Natural killer cell treated with Interleukin-12 subunit alpha and Interleukin-12 subunit beta and Interleukin-15 and Interleukin-18, amount 100 ng/mL, for 72 hours (primary cell): ENCODE measurements at regions not wholly inside any gene's neighbourhood (a gene's known extent, or its start where the extent isn't known, plus 50 kb on each side); places are given as distances from the start of the nearest gene placed in this dataset.

Experiments
- ATAC-seq, 2 donors: fragments of 150-1000 bp; cut with Tn5 transposase in 1 of 2; sonication (Bioruptor Pico), chemical (Tn5 transposase) in 1 of 2; 2 replicates each; pipeline ENCODE4 v1.10.0; 2021
- DNase-seq: peaks from one replicate; pipeline ENCODE4 v3.0.0; 2022; ENCODE audit warnings: low spot score
- H3K27ac Mint-ChIP-seq, 2 donors: 1 replicate in 1 of 2; 2 replicates in 1 of 2; pipeline ENCODE4 v1.8.0; 2022; ENCODE audit warnings: mixed read lengths in 2 of 2, mild to moderate bottlenecking in 1 of 2, moderate library complexity in 1 of 2
- H3K27me3 Mint-ChIP-seq, 2 donors: 1 replicate in 1 of 2; 2 replicates in 1 of 2; pipeline ENCODE4 v1.8.0; 2022; ENCODE audit warnings: mixed read lengths in 2 of 2
- H3K36me3 Mint-ChIP-seq: one replicate; pipeline ENCODE4 v1.8.0; 2022; ENCODE audit warnings: mixed read lengths
- H3K4me1 Mint-ChIP-seq, 2 donors: 1 replicate in 1 of 2; 2 replicates in 1 of 2; pipeline ENCODE4 v1.8.0; 2022; ENCODE audit warnings: low read depth in 2 of 2, mixed read lengths in 2 of 2, mild to moderate bottlenecking in 1 of 2
- H3K4me3 Mint-ChIP-seq: one replicate; pipeline ENCODE4 v1.8.0; 2022; ENCODE audit warnings: mixed read lengths
- H3K9me3 Mint-ChIP-seq: 2 replicates; pipeline ENCODE4 v1.8.0; 2022; ENCODE audit warnings: mixed read lengths

DNA sequence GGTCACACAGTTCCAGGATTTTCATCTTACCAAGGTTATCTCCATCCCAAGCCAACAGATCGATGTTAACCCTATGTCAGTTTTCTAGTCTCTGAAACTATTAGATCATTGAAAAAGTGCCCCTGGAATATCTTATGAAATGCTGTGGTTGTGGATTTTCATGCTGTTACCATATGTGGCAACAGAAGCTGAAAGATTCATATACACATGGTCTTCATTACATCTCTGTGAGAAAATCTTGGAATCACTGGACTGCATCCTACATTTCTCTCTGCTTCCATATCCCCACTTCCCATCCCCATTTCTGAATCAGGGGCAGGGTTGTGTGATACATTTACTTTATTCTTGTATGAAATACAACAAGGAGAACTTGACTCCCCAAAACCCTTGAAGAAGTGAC, 146.1 kb downstream of the SLC16A9 start:
- Mint-ChIP-seq H3K4me1 (no peaks in the 10 kb centered on the region), H3K9me3 (peaks cover 3% of the 10 kb centered on the region), H3K27ac (no peak overlapping the region), H3K36me3 (no peaks in the 10 kb centered on the region), H3K27me3 (no peaks in the 10 kb centered on the region), H3K4me3 (no peak overlapping the region)
- ATAC-seq (no peak), DNase-seq (no peak)

GRCh38 chr10:59562126-59562525, 147.5 kb downstream of the SLC16A9 start:
- ATAC-seq = no peak
- no peaks in the 10 kb centered on the region for H3K27me3 Mint-ChIP-seq
- no peaks in the 10 kb centered on the region for H3K36me3 Mint-ChIP-seq
- H3K4me1 Mint-ChIP-seq = no peaks in the 10 kb centered on the region
- no peak overlapping the region for H3K27ac Mint-ChIP-seq
- no peak for DNase-seq
- H3K4me3 Mint-ChIP-seq = no peak overlapping the region
- peaks cover 3% of the 10 kb centered on the region for H3K9me3 Mint-ChIP-seq

GRCh38 chr10:59561477-59562121, 148.1 kb downstream of the SLC16A9 start:
- H3K36me3 Mint-ChIP-seq = no peaks in the 10 kb centered on the region
- ATAC-seq (no peak), DNase-seq (no peak)
- no peaks in the 10 kb centered on the region for H3K27me3 Mint-ChIP-seq
- H3K4me3 Mint-ChIP-seq = no peak overlapping the region
- no peak overlapping the region for H3K27ac Mint-ChIP-seq
- H3K4me1 Mint-ChIP-seq = no peaks in the 10 kb centered on the region
- H3K9me3 Mint-ChIP-seq = peaks cover 3% of the 10 kb centered on the region

GRCh38 chr10:59560990-59561389, 148.7 kb downstream of the SLC16A9 start:
- ATAC-seq (no peak), DNase-seq (no peak)
- no peaks in the 10 kb centered on the region for H3K4me1 Mint-ChIP-seq
- H3K9me3 Mint-ChIP-seq = peaks cover 3% of the 10 kb centered on the region
- H3K27ac Mint-ChIP-seq = no peak overlapping the region
- H3K36me3 Mint-ChIP-seq = no peaks in the 10 kb centered on the region
- no peaks in the 10 kb centered on the region for H3K27me3 Mint-ChIP-seq
- no peak overlapping the region for H3K4me3 Mint-ChIP-seq

GRCh38 chr10:59560161-59560560, 149.5 kb downstream of the SLC16A9 start:
- H3K4me1 Mint-ChIP-seq = no peaks in the 10 kb centered on the region
- DNase-seq = no peak
- no peaks in the 10 kb centered on the region for H3K36me3 Mint-ChIP-seq
- H3K9me3 Mint-ChIP-seq = peaks cover 3% of the 10 kb centered on the region
- H3K27ac Mint-ChIP-seq = no peak overlapping the region
- H3K4me3 Mint-ChIP-seq = no peak overlapping the region
- H3K27me3 Mint-ChIP-seq = no peaks in the 10 kb centered on the region
- no peak for ATAC-seq

GRCh38 chr10:59558066-59558465, 151.6 kb downstream of the SLC16A9 start:
- peaks cover 6% of the 10 kb centered on the region for H3K9me3 Mint-ChIP-seq
- no peak for ATAC-seq

DNA sequence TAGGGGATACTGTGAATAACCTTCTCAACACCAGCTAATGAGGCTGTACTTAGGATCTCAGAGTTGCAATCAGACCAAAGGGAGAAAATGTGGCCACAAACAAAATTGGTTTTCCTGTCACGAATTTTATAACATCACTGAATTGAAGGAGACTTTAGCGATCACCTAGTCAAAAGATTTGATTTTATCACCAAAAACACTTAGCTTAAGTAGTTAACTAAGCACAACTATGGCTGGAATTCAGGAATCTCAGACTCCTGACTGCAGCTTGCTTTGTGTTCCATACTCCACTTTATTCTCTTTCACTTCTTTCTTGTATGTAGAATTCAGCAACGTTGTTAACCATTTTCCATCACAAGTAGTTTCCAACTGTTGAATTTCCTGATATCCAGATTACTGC, 152.0 kb downstream of the SLC16A9 start:
- H3K27me3 Mint-ChIP-seq = no peaks in the 10 kb centered on the region
- no peak overlapping the region for H3K4me3 Mint-ChIP-seq
- H3K27ac Mint-ChIP-seq = no peak overlapping the region
- DNase-seq = no peak
- no peak for ATAC-seq
- H3K36me3 Mint-ChIP-seq = no peaks in the 10 kb centered on the region
- H3K4me1 Mint-ChIP-seq = no peaks in the 10 kb centered on the region
- H3K9me3 Mint-ChIP-seq = peaks cover 6% of the 10 kb centered on the region

More at GRCh38 chr10:59558066-59558465, 151.6 kb downstream of the SLC16A9 start:
- Mint-ChIP-seq H3K4me3 (no peak overlapping the region), H3K27me3 (no peaks in the 10 kb centered on the region), H3K27ac (no peak overlapping the region), H3K4me1 (no peaks in the 10 kb centered on the region), H3K36me3 (no peaks in the 10 kb centered on the region)
- no peak for DNase-seq

- no peak overlapping the region for H3K27ac Mint-ChIP-seq
- no peaks in the 10 kb centered on the region for H3K4me1 Mint-ChIP-seq
- no peak overlapping the region for H3K4me3 Mint-ChIP-seq
- DNase-seq = no peak
- no peaks in the 10 kb centered on the region for H3K27me3 Mint-ChIP-seq
- H3K9me3 Mint-ChIP-seq = peaks cover 6% of the 10 kb centered on the region
- ATAC-seq = no peak
- H3K36me3 Mint-ChIP-seq = no peaks in the 10 kb centered on the region
These were observed 152.6 kb downstream of the SLC16A9 start for GRCh38 chr10:59557052-59557451.

DNA sequence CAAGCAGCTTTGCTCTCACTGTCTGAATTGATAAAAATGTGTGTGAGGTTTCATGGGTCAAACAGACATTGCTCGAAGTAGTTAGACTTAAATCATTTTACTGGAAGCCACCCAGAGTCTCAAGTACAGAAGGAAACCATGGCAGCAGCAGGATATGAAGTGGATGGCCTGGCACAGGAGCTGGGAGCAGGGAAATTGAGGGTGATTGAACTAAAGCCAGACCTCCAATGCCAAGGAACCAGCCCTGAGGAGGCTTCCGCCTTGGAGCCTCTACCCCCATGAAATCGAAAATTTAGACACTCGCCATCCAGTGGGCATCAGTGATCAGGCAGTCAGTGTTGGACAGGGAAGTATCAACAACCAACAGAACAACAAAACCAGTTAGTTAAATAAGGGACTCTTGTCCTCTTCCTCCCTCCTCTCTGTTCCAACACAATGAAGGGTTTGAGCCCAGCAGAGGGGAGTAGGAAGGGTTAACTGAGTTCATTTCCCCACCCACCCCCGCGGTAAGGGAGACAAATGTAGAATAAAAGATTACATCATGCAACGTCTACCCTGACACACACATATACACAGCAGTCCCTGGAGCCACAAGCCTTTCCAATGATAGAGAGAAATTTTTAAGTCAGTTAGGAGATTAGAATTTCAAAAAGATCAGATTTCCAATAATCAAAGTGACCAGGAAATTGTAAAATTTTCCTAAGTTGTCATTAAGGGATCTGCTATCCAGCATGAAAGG, 156.3 kb downstream of the SLC16A9 start:
- H3K4me3 Mint-ChIP-seq = no peak overlapping the region
- no peaks in the 10 kb centered on the region for H3K4me1 Mint-ChIP-seq
- H3K36me3 Mint-ChIP-seq = no peaks in the 10 kb centered on the region
- H3K27ac Mint-ChIP-seq = no peak overlapping the region
- no peak for DNase-seq
- no peak for ATAC-seq
- H3K9me3 Mint-ChIP-seq = peaks cover 3% of the 10 kb centered on the region
- H3K27me3 Mint-ChIP-seq = no peaks in the 10 kb centered on the region

GRCh38 chr10:59550061-59550460, 159.6 kb downstream of the SLC16A9 start:
- H3K4me3 Mint-ChIP-seq = no peak overlapping the region
- no peaks in the 10 kb centered on the region for H3K4me1 Mint-ChIP-seq
- H3K27ac Mint-ChIP-seq = no peak overlapping the region
- H3K9me3 Mint-ChIP-seq = peaks cover 3% of the 10 kb centered on the region
- no peak for DNase-seq
- no peak for ATAC-seq
- no peaks in the 10 kb centered on the region for H3K36me3 Mint-ChIP-seq
- H3K27me3 Mint-ChIP-seq = no peaks in the 10 kb centered on the region

DNA sequence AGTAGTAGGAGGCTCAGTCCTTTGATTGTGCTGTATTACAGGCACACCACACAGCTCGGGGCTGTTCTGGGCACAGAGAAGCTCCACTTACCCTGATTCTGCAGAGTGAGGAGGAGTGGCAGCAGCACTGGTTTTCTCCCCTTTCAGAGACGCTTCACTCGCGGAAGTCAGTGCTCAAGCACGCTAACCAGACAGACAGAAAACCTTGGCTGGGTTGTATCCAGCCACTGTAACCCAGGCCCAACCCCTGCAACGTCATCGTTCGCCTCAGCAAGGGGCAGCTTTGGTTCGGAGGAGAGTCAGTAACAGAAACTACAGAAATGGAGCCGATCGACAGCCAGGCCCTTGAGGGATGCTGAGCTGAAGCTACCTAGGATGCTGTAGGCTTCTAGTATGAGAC, 171.0 kb downstream of the SLC16A9 start:
- Mint-ChIP-seq H3K36me3 (no peaks in the 10 kb centered on the region), H3K27ac (no peak overlapping the region), H3K4me1 (no peaks in the 10 kb centered on the region), H3K4me3 (no peak overlapping the region), H3K27me3 (no peaks in the 10 kb centered on the region), H3K9me3 (peaks cover 4% of the 10 kb centered on the region)
- ATAC-seq (no peak), DNase-seq (no peak)

DNA sequence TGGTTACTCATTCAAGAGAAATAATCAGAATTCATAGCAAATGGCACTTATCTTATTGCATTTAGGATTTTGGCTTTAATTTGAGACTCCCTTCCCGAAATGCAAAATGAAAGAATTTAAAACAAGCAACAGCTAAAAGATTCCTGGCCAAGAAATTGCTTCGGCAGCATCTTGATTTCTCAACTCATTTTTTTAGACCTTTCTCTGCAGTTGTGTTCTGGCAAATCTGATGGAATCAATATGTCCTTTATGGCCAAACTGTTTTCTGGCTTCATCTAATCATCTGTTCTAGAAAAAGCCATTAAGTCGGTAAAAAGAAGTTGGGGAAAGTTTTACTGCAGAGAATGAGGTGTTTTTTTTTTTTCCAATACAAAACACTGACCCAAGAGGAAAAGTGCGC, 172.1 kb downstream of the SLC16A9 start:
- no peak overlapping the region for H3K27ac Mint-ChIP-seq
- H3K4me3 Mint-ChIP-seq = no peak overlapping the region
- no peaks in the 10 kb centered on the region for H3K27me3 Mint-ChIP-seq
- no peaks in the 10 kb centered on the region for H3K4me1 Mint-ChIP-seq
- DNase-seq (no peak), ATAC-seq (no peak)
- H3K36me3 Mint-ChIP-seq = no peaks in the 10 kb centered on the region
- H3K9me3 Mint-ChIP-seq = peaks cover 4% of the 10 kb centered on the region

- no peak overlapping the region for H3K4me3 Mint-ChIP-seq
- DNase-seq = no peak
- H3K9me3 Mint-ChIP-seq = peaks cover 4% of the 10 kb centered on the region
- H3K27ac Mint-ChIP-seq = no peak overlapping the region
- no peaks in the 10 kb centered on the region for H3K27me3 Mint-ChIP-seq
- no peaks in the 10 kb centered on the region for H3K36me3 Mint-ChIP-seq
- no peak for ATAC-seq
- H3K4me1 Mint-ChIP-seq = no peaks in the 10 kb centered on the region
These were observed 173.3 kb downstream of the SLC16A9 start for GRCh38 chr10:59536167-59537014.

DNA sequence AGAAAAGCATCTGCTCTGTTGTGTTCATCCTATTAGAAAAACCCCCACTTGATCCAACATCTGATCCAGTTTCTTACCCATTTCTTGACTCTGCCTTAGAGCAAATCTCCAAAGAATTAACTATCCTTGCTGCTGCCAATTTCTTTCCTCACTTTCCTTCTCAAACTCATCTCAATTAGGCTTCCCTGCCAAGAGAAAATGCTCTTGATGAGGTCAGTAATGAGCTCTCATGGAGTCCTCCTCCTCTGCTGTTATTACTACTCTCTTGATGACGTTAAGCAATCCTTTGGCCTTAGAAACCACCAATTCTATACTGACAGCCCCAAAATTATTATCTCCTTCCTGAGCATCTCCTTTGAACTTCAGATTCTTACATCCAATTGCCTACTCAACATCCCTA, 162.0 kb upstream of the FAM13C start:
- Mint-ChIP-seq H3K4me1 (no peaks in the 10 kb centered on the region), H3K36me3 (no peaks in the 10 kb centered on the region), H3K4me3 (no peak overlapping the region), H3K27ac (no peak overlapping the region), H3K9me3 (no peaks in the 10 kb centered on the region), H3K27me3 (no peaks in the 10 kb centered on the region)
- DNase-seq (no peak), ATAC-seq (no peak)
